Keratinocyte (primary cell): ENCODE measurements at regions not wholly inside any gene's neighbourhood (a gene's known extent, or its start where the extent isn't known, plus 50 kb on each side); places are given as distances from the start of the nearest gene placed in this dataset.

Experiments used
- DNase-seq: peaks from one replicate; pipeline ENCODE4 v3.0.0-alpha.2; 2011; ENCODE audit warnings: low read depth, missing footprints, low spot score
- FAIRE-seq: peaks from 2 replicates; lab custom pipeline; 2011; peaks lifted over from hg19 to GRCh38; lab: Jason Lieb, UNC
- H2AFZ ChIP-seq: 2 replicates; pipeline ENCODE4 v1.6.0; 2012; ENCODE audit warnings: low read length, control low read depth, inconsistent platforms; ENCODE audit not compliant: control insufficient read depth
- H3K27ac ChIP-seq: 2 replicates; pipeline ENCODE4 v1.5.1; 2011; ENCODE audit warnings: low read length; ENCODE audit not compliant: control insufficient read depth, insufficient read depth
- H3K27me3 ChIP-seq: 3 replicates; pipeline ENCODE4 v1.6.0; 2011; ENCODE audit warnings: low read length; ENCODE audit not compliant: control insufficient read depth, insufficient read depth; ENCODE audit errors: extremely low read depth
- H3K36me3 ChIP-seq, 2 experiments: 2 replicates in 1 of 2; 3 replicates in 1 of 2; pipeline ENCODE4 v1.5.1; 2011; ENCODE audit warnings: low read length in 2 of 2, mild to moderate bottlenecking in 1 of 2; ENCODE audit not compliant: control insufficient read depth in 2 of 2, insufficient read depth in 2 of 2; ENCODE audit errors: extremely low read depth in 1 of 2
- H3K4me1 ChIP-seq: 3 replicates; pipeline ENCODE4 v1.5.1; 2011; ENCODE audit warnings: low read length; ENCODE audit not compliant: control insufficient read depth, insufficient read depth; ENCODE audit errors: extremely low read depth
- H3K4me2 ChIP-seq: 3 replicates; pipeline ENCODE4 v1.6.0; 2011; ENCODE audit warnings: low read depth, low read length; ENCODE audit not compliant: control insufficient read depth, insufficient read depth; ENCODE audit errors: extremely low read depth
- H3K4me3 ChIP-seq, 3 experiments: fragments of 200-600 bp in 1 of 3; sonication (generic) in 1 of 3; 2 replicates in 2 of 3; 3 replicates in 1 of 3; pipeline ENCODE4 v1.5.1; 2011 to 2016; ENCODE audit warnings: low read length in 3 of 3, mild to moderate bottlenecking in 3 of 3, control low read depth in 2 of 3, inconsistent platforms in 1 of 3, low read depth in 1 of 3, mixed read lengths in 1 of 3, mixed run types in 1 of 3, moderate library complexity in 1 of 3; ENCODE audit not compliant: control insufficient read depth in 2 of 3, insufficient read depth in 2 of 3; ENCODE audit errors: extremely low read depth in 1 of 3
- H3K79me2 ChIP-seq: 2 replicates; pipeline ENCODE4 v1.6.0; 2012; ENCODE audit warnings: low read length; ENCODE audit not compliant: control insufficient read depth, insufficient read depth
- H3K9ac ChIP-seq: 3 replicates; pipeline ENCODE4 v1.6.0; 2011; ENCODE audit warnings: low read length; ENCODE audit not compliant: control insufficient read depth, insufficient read depth; ENCODE audit errors: extremely low read depth
- H3K9me1 ChIP-seq: 3 replicates; pipeline ENCODE4 v1.6.0; 2011; ENCODE audit warnings: low read length; ENCODE audit not compliant: control insufficient read depth, insufficient read depth; ENCODE audit errors: extremely low read depth
- H3K9me3 ChIP-seq: 2 replicates; pipeline ENCODE4 v1.5.1; 2012; ENCODE audit warnings: low read depth, low read length; ENCODE audit not compliant: control insufficient read depth
- H4K20me1 ChIP-seq: 3 replicates; pipeline ENCODE4 v1.6.0; 2011; ENCODE audit warnings: low read length; ENCODE audit not compliant: control insufficient read depth, insufficient read depth; ENCODE audit errors: extremely low read depth
- EZH2 ChIP-seq: IDR thresholded peaks from one replicate; pipeline ENCODE4 v1.6.1; 2012; ENCODE audit warnings: inconsistent platforms, mild to moderate bottlenecking, low read length, moderate library complexity
- dilution Hi-C: fragments of 300-500 bp; cut with MboI; formaldehyde crosslinking; loops from one replicate; pipeline ENCODE4 v1.7.0; 2020; ENCODE audit warnings: low sequenced_read_pairs; ENCODE audit not compliant: extremely low pct_ligation_motif_present
- TF ChIP-seq, protein P1 (sequence below), 3 experiments: IDR thresholded peaks in 1 of 3; conservative IDR thresholded peaks in 1 of 3; optimal IDR thresholded peaks in 1 of 3; 2 replicates in 2 of 3; 3 replicates in 1 of 3; pipeline versions ENCODE3 to v1.5.1; 2011; ENCODE audit warnings: low read length in 3 of 3, mild to moderate bottlenecking in 3 of 3, moderate library complexity in 2 of 3, control low read depth in 1 of 3, inconsistent platforms in 1 of 3; ENCODE audit not compliant: insufficient read depth in 2 of 3; ENCODE audit errors: extremely low read depth in 1 of 3

DNA sequence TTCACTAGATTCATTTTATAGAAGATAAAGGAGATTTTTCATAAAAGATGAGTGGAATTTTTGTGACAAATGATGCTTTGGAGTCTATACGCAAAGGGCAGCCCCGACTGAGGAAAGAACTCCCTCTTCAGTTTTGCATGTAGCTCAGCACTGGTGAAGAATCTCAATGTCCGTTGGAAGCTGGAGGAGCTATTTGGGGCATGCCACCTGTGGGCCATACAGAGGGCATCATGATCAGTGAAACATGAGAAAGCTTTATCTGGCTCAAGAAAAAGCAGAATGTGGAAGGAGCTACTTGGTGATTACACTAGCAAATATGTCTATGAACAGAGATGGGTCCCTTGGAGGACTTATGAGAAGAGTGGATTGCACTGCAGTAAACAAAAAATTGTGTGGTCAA is 1359.3 kb downstream of the REEP3 start:
- H3K9ac ChIP-seq: no peak overlapping the region
- no peaks in the 10 kb centered on the region for H3K4me1 ChIP-seq
- no peak overlapping the region for H3K27ac ChIP-seq
- H3K4me2 ChIP-seq: no peak overlapping the region
- H2AFZ ChIP-seq: no peak overlapping the region
- H3K9me3 ChIP-seq: no peaks in the 10 kb centered on the region
- dilution Hi-C loops: no loop called here
- FAIRE-seq (no peak), DNase-seq (no peak)
- H3K27me3 ChIP-seq: no peaks in the 10 kb centered on the region
- no peak for TF ChIP-seq EZH2
- TF ChIP-seq, protein P1, sequence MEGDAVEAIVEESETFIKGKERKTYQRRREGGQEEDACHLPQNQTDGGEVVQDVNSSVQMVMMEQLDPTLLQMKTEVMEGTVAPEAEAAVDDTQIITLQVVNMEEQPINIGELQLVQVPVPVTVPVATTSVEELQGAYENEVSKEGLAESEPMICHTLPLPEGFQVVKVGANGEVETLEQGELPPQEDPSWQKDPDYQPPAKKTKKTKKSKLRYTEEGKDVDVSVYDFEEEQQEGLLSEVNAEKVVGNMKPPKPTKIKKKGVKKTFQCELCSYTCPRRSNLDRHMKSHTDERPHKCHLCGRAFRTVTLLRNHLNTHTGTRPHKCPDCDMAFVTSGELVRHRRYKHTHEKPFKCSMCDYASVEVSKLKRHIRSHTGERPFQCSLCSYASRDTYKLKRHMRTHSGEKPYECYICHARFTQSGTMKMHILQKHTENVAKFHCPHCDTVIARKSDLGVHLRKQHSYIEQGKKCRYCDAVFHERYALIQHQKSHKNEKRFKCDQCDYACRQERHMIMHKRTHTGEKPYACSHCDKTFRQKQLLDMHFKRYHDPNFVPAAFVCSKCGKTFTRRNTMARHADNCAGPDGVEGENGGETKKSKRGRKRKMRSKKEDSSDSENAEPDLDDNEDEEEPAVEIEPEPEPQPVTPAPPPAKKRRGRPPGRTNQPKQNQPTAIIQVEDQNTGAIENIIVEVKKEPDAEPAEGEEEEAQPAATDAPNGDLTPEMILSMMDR (optimal IDR thresholded peaks at IDR 0.05 in 1 of 3, IDR thresholded peaks at IDR 0.05 in 1 of 3, conservative IDR thresholded peaks at IDR 0.05 in 1 of 3; ENCODE audit: extremely low read depth in 1 of 3, insufficient read depth in 2 of 3, low read length in 3 of 3): no peak
- H3K4me3 ChIP-seq: no peak overlapping the region
- H3K36me3 ChIP-seq: no peaks in the 10 kb centered on the region
- no peaks in the 10 kb centered on the region for H3K9me1 ChIP-seq
- H4K20me1 ChIP-seq: no peaks in the 10 kb centered on the region
- H3K79me2 ChIP-seq: no peaks in the 10 kb centered on the region

GRCh38 chr10:64881257-64881656 is 1360.1 kb downstream of the REEP3 start:
- H4K20me1 ChIP-seq: no peaks in the 10 kb centered on the region
- dilution Hi-C loops: no loop called here

More at GRCh38 chr10:64881257-64881656, 1360.1 kb downstream of the REEP3 start:
- no peaks in the 10 kb centered on the region for H3K4me1 ChIP-seq
- H3K9ac ChIP-seq: no peak overlapping the region
- no peaks in the 10 kb centered on the region for H3K27me3 ChIP-seq
- H3K9me3 ChIP-seq: no peaks in the 10 kb centered on the region
- no peak overlapping the region for H3K4me3 ChIP-seq
- H3K36me3 ChIP-seq: no peaks in the 10 kb centered on the region
- no peak overlapping the region for H2AFZ ChIP-seq
- H3K9me1 ChIP-seq: no peaks in the 10 kb centered on the region
- H3K27ac ChIP-seq: no peak overlapping the region
- TF ChIP-seq, protein P1 (optimal IDR thresholded peaks at IDR 0.05 in 1 of 3, IDR thresholded peaks at IDR 0.05 in 1 of 3, conservative IDR thresholded peaks at IDR 0.05 in 1 of 3; ENCODE audit: extremely low read depth in 1 of 3, insufficient read depth in 2 of 3, low read length in 3 of 3): no peak
- no peak for TF ChIP-seq EZH2
- no peaks in the 10 kb centered on the region for H3K79me2 ChIP-seq
- DNase-seq (no peak), FAIRE-seq (no peak)
- no peak overlapping the region for H3K4me2 ChIP-seq
